GM10266 (cell line): ENCODE measurements at regions not wholly inside any gene's neighbourhood (a gene's known extent, or its start where the extent isn't known, plus 50 kb on each side); places are given as distances from the start of the nearest gene placed in this dataset.

Experiments
- DNase-seq: peaks from one replicate; pipeline ENCODE4 v3.0.0; 2012; ENCODE audit errors: extremely low spot score
- TF ChIP-seq, protein P1 (sequence below): IDR thresholded peaks from 2 replicates; pipeline ENCODE4 v1.5.1; 2012; ENCODE audit warnings: mild to moderate bottlenecking, low read depth; ENCODE audit not compliant: control insufficient read depth, insufficient read depth; ENCODE audit errors: missing control alignments

DNA sequence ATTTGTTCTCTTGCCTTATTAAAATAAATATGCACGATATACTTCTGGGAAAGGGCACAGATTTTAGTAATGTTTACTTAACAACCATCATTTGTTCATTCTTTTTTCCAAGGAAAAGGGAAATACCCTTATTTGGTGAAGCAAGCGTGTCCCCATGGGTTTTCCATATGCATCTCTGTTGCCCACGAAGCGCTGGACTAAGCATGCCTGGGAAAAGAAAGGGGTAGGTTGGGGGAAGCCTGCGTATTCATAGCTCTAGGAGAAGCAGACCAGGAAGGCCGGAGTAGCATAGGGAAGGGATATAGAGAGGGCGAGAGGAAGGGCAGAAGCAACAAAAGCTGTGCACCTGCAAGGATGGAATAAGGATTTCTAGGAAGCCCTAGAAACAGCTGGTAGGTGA is 61.8 kb upstream of the ACO1 start:
- DNase-seq, result no peak
- TF ChIP-seq, protein P1, sequence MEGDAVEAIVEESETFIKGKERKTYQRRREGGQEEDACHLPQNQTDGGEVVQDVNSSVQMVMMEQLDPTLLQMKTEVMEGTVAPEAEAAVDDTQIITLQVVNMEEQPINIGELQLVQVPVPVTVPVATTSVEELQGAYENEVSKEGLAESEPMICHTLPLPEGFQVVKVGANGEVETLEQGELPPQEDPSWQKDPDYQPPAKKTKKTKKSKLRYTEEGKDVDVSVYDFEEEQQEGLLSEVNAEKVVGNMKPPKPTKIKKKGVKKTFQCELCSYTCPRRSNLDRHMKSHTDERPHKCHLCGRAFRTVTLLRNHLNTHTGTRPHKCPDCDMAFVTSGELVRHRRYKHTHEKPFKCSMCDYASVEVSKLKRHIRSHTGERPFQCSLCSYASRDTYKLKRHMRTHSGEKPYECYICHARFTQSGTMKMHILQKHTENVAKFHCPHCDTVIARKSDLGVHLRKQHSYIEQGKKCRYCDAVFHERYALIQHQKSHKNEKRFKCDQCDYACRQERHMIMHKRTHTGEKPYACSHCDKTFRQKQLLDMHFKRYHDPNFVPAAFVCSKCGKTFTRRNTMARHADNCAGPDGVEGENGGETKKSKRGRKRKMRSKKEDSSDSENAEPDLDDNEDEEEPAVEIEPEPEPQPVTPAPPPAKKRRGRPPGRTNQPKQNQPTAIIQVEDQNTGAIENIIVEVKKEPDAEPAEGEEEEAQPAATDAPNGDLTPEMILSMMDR, result no peak

DNA sequence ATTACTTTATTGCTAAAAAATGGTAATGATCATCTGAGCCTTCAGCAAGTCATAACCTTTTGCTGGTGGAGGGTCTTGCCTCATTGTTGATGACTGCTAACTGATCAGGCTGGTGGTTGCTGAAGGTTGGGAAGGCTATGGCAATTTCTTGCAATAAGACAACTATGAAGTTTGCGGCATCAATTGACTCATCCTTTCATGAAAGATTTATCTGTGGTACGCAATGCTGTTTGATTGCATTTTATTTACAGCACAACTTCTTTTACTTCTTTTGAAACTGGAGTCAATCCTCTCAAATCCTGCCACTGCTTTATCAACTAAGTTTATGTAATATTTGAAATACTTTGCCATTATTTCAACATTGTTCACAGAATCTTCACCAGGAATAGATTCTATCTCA is 58.3 kb upstream of the ACO1 start:
- DNase-seq, result no peak
- TF ChIP-seq, protein P1, result no peak

DNA sequence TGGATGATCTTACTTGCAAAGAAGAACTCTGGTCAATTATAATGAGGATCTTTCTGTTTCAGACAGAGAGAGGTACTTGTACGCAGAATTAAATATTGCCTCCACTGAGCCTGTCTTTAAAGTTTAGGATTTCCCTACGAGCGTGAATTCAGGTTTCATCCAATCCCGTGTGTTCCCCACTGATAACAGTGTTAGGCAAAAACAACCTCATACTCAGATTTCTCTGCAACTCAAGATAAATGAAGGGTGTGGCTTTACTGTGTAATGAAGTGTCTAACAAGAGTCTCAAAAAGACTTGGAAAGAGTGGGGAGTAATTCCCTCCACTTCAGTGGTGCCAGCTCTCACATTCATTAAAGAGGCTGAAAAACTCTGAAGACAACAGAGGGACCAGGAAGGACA is 53.2 kb upstream of the ACO1 start:
- no peak for DNase-seq
- TF ChIP-seq, protein P1, result no peak

DNA sequence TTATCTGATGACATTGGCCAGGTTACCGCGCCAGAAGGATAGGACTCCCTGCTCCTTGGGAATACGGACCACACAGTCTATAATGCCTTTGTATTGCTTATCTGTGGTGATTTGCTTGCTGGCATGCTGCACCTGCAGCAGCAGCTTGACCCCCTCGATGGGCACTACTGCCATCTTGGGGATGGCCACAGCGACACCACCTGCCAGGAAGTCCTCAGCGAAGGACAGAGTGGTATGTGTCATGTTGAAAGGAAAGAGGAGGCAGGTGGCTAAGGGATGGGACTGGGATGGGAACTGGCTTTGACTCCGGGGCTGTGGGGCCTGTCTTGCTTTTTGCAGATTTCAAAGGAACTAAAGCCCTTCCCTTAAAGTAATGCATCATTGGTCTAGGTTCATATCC is 50.3 kb upstream of the ACO1 start:
- no peak for DNase-seq
- TF ChIP-seq, protein P1, result no peak
